HepG2 (cell line): ENCODE measurements at regions not wholly inside any gene's neighbourhood (a gene's known extent, or its start where the extent isn't known, plus 50 kb on each side); places are given as distances from the start of the nearest gene placed in this dataset.

Source experiments
- EP300 ChIP-seq, 3 experiments: sonication (generic) in 1 of 3; formaldehyde crosslinking in 1 of 3; IDR thresholded peaks; 2 replicates each; pipeline versions ENCODE4 v1.5.1 to v1.6.1; 2011 to 2020; ENCODE audit warnings: low read depth in 2 of 3, low read length in 2 of 3, borderline replicate concordance in 1 of 3, improper control_type of control experiment in 1 of 3, mild to moderate bottlenecking in 1 of 3, missing genetic modification reagents in 1 of 3, moderate library complexity in 1 of 3
- GTF2F1 ChIP-seq: fragments of 150-350 bp; IDR thresholded peaks from 2 replicates; pipeline ENCODE4 v1.6.1; 2014; ENCODE audit warnings: low read length
- NFYB ChIP-seq: sonication (generic); formaldehyde crosslinking; IDR thresholded peaks from 2 replicates; pipeline ENCODE4 v1.4.0; 2020; ENCODE audit warnings: missing genetic modification reagents
- SMC3 ChIP-seq: IDR thresholded peaks from 2 replicates; pipeline ENCODE4 v1.6.1; 2011; ENCODE audit warnings: low read length, improper control_type of control experiment
- SNAPC5 ChIP-seq: sonication (generic); formaldehyde crosslinking; IDR thresholded peaks from 2 replicates; pipeline ENCODE4 v1.8.1; 2023; ENCODE audit warnings: mild to moderate bottlenecking, missing genetic modification reagents, borderline replicate concordance
- TF ChIP-seq, protein P1 (sequence below): sonication (generic); formaldehyde crosslinking; IDR thresholded peaks from 2 replicates; pipeline ENCODE4 v1.4.0; 2020; ENCODE audit warnings: missing genetic modification reagents
- TF ChIP-seq, protein P2 (sequence below): IDR thresholded peaks from 2 replicates; pipeline ENCODE4 v1.6.1; 2016; ENCODE audit warnings: low read depth
- TF ChIP-seq, protein P3 (sequence below): sonication (generic); formaldehyde crosslinking; IDR thresholded peaks from 2 replicates; pipeline ENCODE4 v1.5.0; 2020; ENCODE audit warnings: mild to moderate bottlenecking, missing genetic modification reagents, moderate library complexity

- TF ChIP-seq, protein P1, sequence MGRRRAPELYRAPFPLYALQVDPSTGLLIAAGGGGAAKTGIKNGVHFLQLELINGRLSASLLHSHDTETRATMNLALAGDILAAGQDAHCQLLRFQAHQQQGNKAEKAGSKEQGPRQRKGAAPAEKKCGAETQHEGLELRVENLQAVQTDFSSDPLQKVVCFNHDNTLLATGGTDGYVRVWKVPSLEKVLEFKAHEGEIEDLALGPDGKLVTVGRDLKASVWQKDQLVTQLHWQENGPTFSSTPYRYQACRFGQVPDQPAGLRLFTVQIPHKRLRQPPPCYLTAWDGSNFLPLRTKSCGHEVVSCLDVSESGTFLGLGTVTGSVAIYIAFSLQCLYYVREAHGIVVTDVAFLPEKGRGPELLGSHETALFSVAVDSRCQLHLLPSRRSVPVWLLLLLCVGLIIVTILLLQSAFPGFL (CRISPR knock-in tag) = no peak
- TF ChIP-seq SNAPC5 (CRISPR knock-in tag) (no peak), GTF2F1 (no peak), SMC3 (no peak), NFYB (CRISPR knock-in tag) (no peak), EP300 (IDR thresholded peaks at IDR 0.05; ENCODE audit: low read depth in 2 of 2, low read length in 2 of 2) (no peak), EP300 (CRISPR knock-in tag; IDR thresholded peaks at IDR 0.05; ENCODE audit: borderline replicate concordance) (no peak)
- TF ChIP-seq, protein P2, sequence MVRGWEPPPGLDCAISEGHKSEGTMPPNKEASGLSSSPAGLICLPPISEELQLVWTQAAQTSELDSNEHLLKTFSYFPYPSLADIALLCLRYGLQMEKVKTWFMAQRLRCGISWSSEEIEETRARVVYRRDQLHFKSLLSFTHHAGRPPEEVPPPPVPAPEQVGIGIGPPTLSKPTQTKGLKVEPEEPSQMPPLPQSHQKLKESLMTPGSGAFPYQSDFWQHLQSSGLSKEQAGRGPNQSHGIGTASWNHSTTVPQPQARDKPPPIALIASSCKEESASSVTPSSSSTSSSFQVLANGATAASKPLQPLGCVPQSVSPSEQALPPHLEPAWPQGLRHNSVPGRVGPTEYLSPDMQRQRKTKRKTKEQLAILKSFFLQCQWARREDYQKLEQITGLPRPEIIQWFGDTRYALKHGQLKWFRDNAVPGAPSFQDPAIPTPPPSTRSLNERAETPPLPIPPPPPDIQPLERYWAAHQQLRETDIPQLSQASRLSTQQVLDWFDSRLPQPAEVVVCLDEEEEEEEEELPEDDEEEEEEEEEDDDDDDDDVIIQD (CRISPR knock-in tag) = no peak
- TF ChIP-seq, protein P3, sequence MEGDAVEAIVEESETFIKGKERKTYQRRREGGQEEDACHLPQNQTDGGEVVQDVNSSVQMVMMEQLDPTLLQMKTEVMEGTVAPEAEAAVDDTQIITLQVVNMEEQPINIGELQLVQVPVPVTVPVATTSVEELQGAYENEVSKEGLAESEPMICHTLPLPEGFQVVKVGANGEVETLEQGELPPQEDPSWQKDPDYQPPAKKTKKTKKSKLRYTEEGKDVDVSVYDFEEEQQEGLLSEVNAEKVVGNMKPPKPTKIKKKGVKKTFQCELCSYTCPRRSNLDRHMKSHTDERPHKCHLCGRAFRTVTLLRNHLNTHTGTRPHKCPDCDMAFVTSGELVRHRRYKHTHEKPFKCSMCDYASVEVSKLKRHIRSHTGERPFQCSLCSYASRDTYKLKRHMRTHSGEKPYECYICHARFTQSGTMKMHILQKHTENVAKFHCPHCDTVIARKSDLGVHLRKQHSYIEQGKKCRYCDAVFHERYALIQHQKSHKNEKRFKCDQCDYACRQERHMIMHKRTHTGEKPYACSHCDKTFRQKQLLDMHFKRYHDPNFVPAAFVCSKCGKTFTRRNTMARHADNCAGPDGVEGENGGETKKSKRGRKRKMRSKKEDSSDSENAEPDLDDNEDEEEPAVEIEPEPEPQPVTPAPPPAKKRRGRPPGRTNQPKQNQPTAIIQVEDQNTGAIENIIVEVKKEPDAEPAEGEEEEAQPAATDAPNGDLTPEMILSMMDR (CRISPR knock-in tag) = no peak
Measured at GRCh38 chr18:44548291-44549221, 132.1 kb upstream of the SETBP1 start.
